Activated gamma-delta T cell (primary cell): ENCODE measurements at regions not wholly inside any gene's neighbourhood (a gene's known extent, or its start where the extent isn't known, plus 50 kb on each side); places are given as distances from the start of the nearest gene placed in this dataset.

Experiments used
- DNase-seq: peaks from one replicate; lab custom pipeline; 2025; lab: John Stamatoyannopoulos, UW

GRCh38 chr22:23409976-23410375 lies 170.1 kb downstream of the IGLL1 start:
- DNase-seq, result no peak

GRCh38 chr22:23408321-23408720 lies 171.8 kb downstream of the IGLL1 start:
- no peak for DNase-seq

- DNase-seq, result no peak
These were observed 174.7 kb downstream of the IGLL1 start for GRCh38 chr22:23405366-23405851.

GRCh38 chr22:23404689-23405365 lies 175.3 kb downstream of the IGLL1 start:
- DNase-seq, result no peak

- no peak for DNase-seq
These were observed 176.1 kb downstream of the IGLL1 start for GRCh38 chr22:23403720-23404688.

- no peak for DNase-seq
These were observed 176.9 kb downstream of the IGLL1 start for GRCh38 chr22:23403152-23403719.

GRCh38 chr22:23402275-23403151 lies 177.6 kb downstream of the IGLL1 start:
- no peak for DNase-seq

GRCh38 chr22:23401910-23402274 lies 178.2 kb downstream of the IGLL1 start:
- no peak for DNase-seq

GRCh38 chr22:23401111-23401909 lies 178.8 kb downstream of the IGLL1 start:
- DNase-seq, result no peak

GRCh38 chr22:23400286-23400981 lies 179.7 kb downstream of the IGLL1 start:
- DNase-seq, result no peak

GRCh38 chr22:23399367-23400285 lies 180.5 kb downstream of the IGLL1 start:
- no peak for DNase-seq

GRCh38 chr22:23398701-23399366 lies 181.3 kb downstream of the IGLL1 start:
- DNase-seq, result no peak

- no peak for DNase-seq
These were observed 182.2 kb downstream of the IGLL1 start for GRCh38 chr22:23397613-23398567.

GRCh38 chr22:23397008-23397612 lies 183.0 kb downstream of the IGLL1 start:
- DNase-seq, result no peak

- no peak for DNase-seq
These were observed 183.6 kb downstream of the IGLL1 start for GRCh38 chr22:23396362-23397007.
